ENCODE measurements at regions not wholly inside any gene's neighbourhood (a gene's known extent, or its start where the extent isn't known, plus 50 kb on each side); places are given as distances from the start of the nearest gene placed in this dataset.

GRCh38 chr15:70519004-70519365 lies 244.4 kb downstream of the UACA start:
- POLR2A ChIA-PET (ENCODE audit: unreplicated experiment): no interaction called here

More at GRCh38 chr15:70519004-70519365, 244.4 kb downstream of the UACA start:
- ATAC-seq (ENCODE audit: low read depth) (no peak), DNase-seq (no peak)
- H3K4me3 ChIP-seq (ENCODE audit: insufficient read depth, low read depth, low read length): no peak overlapping the region
- H2AK9ac ChIP-seq (replicated peaks; ENCODE audit: low read depth, low read length, poor library complexity): no peak overlapping the region
- H3K4me2 ChIP-seq (ENCODE audit: low read depth, low read length): no peak overlapping the region
- CTCF ChIA-PET: no interaction called here
- H3K79me1 ChIP-seq (ENCODE audit: low read depth in 1 of 2, low read length in 2 of 2): no peaks in the 10 kb centered on the region
- H2BK5ac ChIP-seq (ENCODE audit: low read depth, low read length, poor library complexity, severe bottlenecking): no peak overlapping the region
- H3K56ac ChIP-seq (ENCODE audit: extremely low read depth, insufficient read depth, low read length): no peak overlapping the region
- no peak overlapping the region for H2BK15ac ChIP-seq (ENCODE audit: low read depth, low read length)
- H3K23ac ChIP-seq (ENCODE audit: low read depth, low read length): no peak overlapping the region
- H2BK120ac ChIP-seq (ENCODE audit: low read depth, low read length): no peak overlapping the region
- no CpG with 5 or more reads among the region's 6 CpGs for WGBS, 2 experiments (ENCODE audit: extremely low coverage in 2 of 2, insufficient read length in 1 of 2)
- in situ Hi-C loops (cut with MboI; ENCODE audit: low sequenced_read_pairs): no loop called here
- no peaks in the 10 kb centered on the region for H3K9me3 ChIP-seq (ENCODE audit: control insufficient read depth, insufficient read depth, low read length)
- no peak overlapping the region for H2AFZ ChIP-seq (replicated peaks; ENCODE audit: low read length, poor library complexity)
- no peaks in the 10 kb centered on the region for H3K36me3 ChIP-seq (ENCODE audit: control insufficient read depth, insufficient read depth, low read length)
- no peak overlapping the region for H3K18ac ChIP-seq (ENCODE audit: low read depth, low read length)
- H3K9me1 ChIP-seq (ENCODE audit: insufficient read depth, low read length): no peaks in the 10 kb centered on the region
- no peak overlapping the region for H3K9ac ChIP-seq (ENCODE audit: low read depth, low read length)
- no peaks in the 10 kb centered on the region for H3K4me1 ChIP-seq (ENCODE audit: control insufficient read depth, insufficient read depth, low read length)
- H4K20me1 ChIP-seq (ENCODE audit: insufficient read depth, low read length): no peaks in the 10 kb centered on the region
- H2AK5ac ChIP-seq (ENCODE audit: low read depth, low read length): no peak overlapping the region
- no peak overlapping the region for H4K91ac ChIP-seq (ENCODE audit: insufficient read depth, low read depth, low read length)
- H3K14ac ChIP-seq (replicated peaks; ENCODE audit: low read depth, low read length): no peak overlapping the region
- H4K8ac ChIP-seq (ENCODE audit: low read depth in 2 of 2, low read length in 2 of 2): no peak overlapping the region
- intact Hi-C loops (cut with micrococcal nuclease): no loop called here
- no peak overlapping the region for H3K27ac ChIP-seq (ENCODE audit: insufficient read depth, low read length)
- no TSS peak for BruUV-seq (replicated peaks)
- H3K27me3 ChIP-seq (ENCODE audit: control insufficient read depth, insufficient read depth, low read length): peaks cover 81% of the 10 kb centered on the region
- TF ChIP-seq, protein P1, sequence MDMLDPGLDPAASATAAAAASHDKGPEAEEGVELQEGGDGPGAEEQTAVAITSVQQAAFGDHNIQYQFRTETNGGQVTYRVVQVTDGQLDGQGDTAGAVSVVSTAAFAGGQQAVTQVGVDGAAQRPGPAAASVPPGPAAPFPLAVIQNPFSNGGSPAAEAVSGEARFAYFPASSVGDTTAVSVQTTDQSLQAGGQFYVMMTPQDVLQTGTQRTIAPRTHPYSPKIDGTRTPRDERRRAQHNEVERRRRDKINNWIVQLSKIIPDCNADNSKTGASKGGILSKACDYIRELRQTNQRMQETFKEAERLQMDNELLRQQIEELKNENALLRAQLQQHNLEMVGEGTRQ (IDR thresholded peaks at IDR 0.05; ENCODE audit: low read depth, low read length): no peak
- no peak for TF ChIP-seq CEBPB (IDR thresholded peaks at IDR 0.05; ENCODE audit: low read depth, low read length)
- no peak for TF ChIP-seq POLR2A (IDR thresholded peaks at IDR 0.05; ENCODE audit: low read depth, low read length)
- no peak overlapping the region for H4K5ac ChIP-seq (ENCODE audit: low read depth, low read length)
- no peak overlapping the region for H3K4ac ChIP-seq (ENCODE audit: low read depth, low read length)
- no peak overlapping the region for H2BK20ac ChIP-seq (ENCODE audit: low read depth, low read length)
- dilution Hi-C loops (cut with HindIII; ENCODE audit: low sequenced_read_pairs, unreplicated experiment): no loop called here
